HG03095 (cell line): ENCODE measurements at regions not wholly inside any gene's neighbourhood (a gene's known extent, or its start where the extent isn't known, plus 50 kb on each side); places are given as distances from the start of the nearest gene placed in this dataset.

Source experiments
- ATAC-seq: cut with Tn5 transposase; IDR thresholded peaks from one replicate; pipeline ENCODE4 v1.9.1; 2021; ENCODE audit warnings: moderate library complexity; ENCODE audit not compliant: unreplicated experiment

DNA sequence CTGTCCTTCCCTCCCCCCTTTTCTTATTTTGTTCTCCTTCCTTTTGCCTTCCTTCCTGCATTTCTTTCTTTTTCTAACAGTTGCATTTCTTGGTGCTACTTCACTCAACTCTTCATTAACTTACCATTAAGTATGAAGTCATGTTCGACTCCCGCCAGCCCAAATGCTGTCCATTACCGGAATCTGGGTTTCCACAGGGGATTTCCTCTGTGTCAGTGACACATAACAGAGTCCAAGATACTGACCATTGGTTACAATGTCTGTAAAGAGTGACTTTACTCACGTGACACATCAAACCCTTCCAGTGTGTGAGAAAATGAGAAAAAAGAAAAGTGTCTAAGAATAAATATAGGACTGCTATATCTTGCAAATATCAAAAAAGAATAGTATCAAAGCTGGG, 500.0 kb upstream of the FRG1 start:
- ATAC-seq: no peak

DNA sequence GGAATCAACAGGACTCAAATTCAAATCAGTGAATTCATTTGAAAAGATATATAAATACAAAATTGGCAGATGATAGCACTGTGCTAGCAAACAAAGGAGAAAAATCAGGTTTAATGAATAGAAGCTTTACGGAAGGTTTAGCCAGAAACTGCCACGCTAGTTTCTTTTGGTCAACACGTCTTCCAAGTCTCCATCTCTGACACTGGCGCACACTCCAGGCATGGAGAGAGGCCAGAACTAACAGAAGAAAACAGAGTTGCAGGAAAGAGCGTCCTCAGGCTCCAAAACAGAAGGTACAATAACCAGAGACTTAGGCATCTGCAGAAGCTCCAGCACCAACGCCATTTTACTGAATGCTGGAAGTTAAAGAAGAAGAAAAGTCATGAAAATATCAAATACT, 497.3 kb upstream of the FRG1 start:
- ATAC-seq: no peak

DNA sequence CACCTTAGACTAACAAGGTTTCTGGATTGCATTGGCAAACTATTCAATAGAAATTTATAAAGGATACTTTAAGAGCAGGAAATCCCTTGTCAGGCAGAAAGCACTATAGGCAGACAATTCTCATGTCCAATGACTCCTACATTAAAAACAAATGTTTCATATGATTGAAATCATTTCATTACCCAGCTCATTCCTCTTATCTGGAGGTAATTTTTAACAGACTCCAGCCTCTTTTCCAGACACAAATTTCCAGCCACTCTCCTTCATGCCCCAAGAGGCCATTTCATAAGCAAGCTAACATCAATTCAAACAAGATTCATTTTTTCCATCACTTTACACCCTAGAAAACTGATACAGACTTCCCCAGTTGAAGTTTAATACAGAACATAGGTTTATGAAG, 495.1 kb upstream of the FRG1 start:
- ATAC-seq: no peak

DNA sequence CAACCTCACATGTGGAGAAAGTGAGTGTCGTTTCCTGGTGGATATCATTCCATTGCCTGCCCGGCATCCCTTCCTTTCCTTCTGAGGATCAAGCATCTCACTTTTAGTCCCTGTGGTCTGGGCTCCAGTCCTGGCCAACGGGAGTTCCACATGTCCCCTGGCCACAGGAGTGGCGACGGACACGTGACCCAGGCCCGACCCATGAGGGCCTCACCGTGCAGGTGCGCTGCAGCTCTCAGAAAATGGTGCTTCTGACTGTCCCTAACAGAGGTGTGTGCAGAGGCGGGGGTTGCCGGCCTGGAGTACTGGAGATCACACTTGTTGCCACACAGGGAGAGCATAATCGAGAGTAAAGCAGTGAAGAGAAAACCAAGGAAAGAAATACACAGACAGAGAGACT, 476.9 kb upstream of the FRG1 start:
- no peak for ATAC-seq

DNA sequence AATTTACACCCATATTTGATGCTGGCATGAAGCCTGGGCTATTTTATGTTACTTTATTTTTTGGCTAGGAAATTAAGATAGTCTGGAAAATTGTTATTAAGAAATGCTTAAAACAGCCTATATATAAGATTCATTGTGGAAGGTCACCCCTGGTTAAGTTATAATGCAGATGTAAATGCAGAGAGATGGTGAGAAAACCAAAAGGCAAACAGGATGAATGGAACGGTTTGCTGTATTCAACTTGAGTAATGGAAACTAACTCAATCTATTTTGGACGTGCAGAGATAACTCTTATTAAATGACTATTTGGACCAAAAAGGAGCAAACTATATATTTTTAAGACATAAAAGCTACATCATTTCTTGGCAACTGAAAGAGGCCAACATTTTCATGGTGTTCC, 446.3 kb upstream of the FRG1 start:
- no peak for ATAC-seq

DNA sequence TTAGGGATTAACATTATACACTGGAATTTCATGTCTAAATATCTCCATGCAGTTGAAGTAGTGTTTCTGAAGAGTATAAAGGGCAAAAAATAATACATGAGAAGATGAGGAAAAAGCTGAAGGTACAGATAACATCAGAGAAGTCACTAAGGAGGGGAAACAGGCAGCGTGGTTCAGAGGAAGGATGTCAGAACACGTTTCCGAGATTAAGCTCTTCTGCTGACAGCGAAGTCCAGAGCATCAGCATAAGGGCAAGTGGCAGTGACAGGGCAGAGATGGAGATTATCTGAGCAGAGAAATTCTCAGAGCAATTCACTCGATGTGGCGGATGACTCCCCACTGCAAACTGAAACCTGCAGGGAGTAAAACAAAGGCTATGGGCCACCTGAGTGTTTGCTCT, 443.2 kb upstream of the FRG1 start:
- ATAC-seq: no peak

DNA sequence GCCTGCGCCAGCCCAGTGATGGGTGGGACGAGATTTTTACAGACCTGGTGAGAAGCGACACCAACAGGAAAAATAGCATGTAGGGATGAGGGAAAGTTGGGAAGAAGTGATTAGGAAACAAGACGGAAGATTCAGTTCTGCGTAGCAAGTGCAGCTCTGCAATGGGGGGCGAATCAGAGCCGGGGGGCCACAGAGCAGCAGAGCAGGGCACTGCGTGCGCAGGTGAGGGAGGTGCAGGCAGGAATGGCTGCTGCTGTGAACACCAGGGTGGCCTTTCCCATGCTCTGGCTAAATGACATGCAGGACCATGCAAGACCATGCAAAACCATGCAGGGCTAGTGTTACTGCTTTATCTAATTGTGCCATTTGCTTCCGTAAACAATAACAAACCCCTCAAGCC, 442.7 kb upstream of the FRG1 start:
- no peak for ATAC-seq

DNA sequence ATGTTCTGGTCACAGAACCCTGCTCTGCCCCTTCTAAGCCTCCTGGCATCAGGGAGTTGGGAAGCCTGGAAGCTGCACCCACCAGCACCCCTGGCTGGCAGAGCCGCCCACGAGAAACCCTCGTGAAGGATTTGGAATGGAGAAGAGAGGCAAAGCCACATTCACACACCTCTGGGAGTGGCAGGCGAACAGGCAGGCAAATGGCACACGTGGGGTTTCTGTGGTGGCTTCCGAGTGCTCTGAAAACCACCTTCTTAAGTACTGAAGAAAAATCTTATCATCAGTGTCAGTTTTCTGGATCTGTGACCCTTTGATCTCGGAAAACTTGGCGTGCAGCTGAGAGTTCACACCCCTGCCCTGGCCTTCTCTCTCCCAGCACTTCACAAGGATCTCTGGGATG, 442.2 kb upstream of the FRG1 start:
- no peak for ATAC-seq

DNA sequence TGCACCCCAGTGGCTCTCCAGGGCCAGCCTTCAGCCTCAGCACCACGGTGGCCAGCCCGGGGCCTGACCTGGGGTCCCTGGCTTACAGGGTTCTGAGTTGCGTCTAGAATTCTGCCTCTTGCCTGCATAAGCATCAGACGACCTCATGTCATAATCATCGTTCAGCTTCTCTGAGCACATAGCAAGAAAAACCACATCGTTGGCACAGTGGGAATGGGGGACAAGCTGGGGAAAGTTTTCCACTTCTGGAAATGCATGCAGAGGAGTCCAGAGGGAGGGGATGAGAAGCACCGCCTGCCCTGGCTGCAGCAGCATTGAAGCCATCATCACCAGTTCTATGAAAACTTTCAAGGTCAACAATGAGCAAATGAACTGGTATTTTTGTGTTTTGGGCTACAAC, 441.0 kb upstream of the FRG1 start:
- ATAC-seq: no peak

DNA sequence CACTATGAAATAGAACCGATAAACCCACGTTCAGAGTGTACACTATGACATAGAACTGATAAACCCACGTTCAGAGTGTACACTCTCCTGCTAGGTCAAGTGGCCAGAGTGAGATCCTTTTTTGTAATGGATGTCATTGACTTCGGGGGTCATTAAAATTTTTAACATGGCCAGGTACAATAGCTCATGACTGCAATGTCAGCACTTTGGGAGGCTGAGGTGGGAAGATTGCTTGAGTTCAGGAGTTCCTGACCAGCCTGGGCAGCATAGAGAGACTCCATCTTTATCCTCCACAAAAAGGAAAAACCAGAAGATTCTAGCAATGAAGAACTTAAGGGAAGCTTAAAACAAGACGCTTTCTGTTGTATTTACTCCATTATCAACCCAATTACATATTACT, 439.7 kb upstream of the FRG1 start:
- no peak for ATAC-seq

DNA sequence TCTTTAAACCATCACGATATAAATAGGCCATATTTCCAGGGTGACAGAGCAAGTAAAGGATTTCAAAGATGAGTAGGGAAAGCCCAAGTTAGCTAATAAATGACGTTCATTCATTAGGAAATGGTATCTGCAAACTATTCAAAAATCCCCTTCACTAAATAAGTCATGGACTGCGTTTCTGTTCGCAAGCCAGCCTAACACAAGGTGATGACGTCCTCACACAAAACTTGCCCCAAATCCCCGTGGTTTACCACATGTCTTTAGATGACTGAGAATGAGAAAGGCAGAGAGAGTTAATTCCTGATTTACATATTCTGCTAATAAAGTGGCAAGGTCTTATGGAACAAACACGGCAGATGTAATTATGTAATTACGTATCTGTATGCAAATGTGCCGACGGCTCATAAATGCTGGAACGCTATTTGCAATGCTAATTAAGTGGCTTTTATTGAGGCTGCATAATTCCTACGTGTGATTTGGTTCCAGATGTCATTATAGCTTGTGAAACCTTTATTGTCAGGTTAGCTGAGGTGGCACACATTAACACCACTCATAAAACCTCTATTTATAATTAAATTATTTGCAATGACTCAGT, 437.7 kb upstream of the FRG1 start:
- ATAC-seq: peak; percentile 65

DNA sequence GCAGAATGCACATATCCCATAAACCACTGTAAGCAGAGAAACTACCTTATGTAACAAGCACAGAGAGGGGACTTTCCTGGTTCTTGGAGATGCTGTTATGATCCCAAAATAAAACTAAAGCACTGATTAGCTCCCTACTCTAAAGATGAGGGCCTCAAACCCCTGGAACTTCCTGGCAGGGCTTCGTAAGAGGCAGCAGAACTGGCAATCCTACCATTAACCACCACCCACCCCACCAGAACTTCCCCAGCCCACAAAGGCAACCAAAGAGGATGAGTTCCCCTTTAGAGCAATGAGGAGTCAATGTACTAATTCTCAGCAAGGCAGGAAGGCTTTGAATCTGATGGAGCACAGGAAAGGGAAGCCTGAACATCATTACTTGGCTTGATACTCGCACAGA, 436.5 kb upstream of the FRG1 start:
- no peak for ATAC-seq

DNA sequence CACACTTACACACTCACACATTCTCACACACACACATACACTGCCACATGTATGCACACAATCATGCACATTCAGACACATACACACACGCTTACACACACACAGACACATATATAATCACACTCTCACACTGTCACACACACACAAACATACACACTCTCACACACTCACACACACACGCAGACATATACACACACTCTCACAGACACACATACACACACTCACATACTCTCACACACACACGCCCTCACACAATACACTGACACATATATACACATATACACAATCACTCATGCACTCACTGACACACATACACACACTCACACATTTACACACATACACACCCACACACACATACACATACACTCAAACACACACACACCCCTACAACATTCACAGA, 435.3 kb upstream of the FRG1 start:
- no peak for ATAC-seq

DNA sequence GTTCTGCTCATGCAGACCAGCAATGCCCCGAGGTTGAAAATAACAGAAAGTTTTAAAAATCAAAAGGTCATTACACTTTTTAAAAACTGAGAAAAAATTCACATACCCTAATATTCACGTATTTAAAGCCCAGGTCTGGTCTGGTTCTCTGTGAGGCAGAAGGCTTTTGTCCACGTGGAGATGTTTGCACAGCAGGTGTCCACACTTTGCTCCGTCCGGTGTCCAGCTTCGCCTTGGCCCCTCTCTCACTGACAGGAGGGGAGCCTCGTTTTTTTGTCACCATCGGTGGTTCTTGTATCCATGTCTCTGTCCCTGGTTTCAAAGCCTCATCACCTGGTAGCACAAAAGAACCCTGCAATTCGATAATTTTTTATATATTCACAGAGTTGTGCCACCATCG, 434.6 kb upstream of the FRG1 start:
- ATAC-seq: no peak

DNA sequence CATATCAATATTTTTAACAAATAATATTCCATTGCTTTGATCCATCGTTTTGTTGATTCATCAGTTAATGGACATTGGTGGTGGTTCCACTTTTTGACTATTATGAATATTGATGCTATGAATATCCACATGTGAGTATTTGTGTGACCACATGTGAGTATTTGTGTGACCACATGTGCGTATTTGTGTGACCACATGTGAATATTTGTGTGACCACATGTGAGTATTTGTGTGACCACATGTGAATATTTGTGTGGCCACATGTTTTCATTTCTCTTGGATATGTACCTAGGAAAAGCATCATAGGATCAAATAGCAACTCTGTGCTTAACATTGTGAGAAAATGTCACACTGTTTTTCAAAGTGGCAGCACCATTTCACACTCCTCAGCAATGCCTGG, 433.6 kb upstream of the FRG1 start:
- no peak for ATAC-seq

DNA sequence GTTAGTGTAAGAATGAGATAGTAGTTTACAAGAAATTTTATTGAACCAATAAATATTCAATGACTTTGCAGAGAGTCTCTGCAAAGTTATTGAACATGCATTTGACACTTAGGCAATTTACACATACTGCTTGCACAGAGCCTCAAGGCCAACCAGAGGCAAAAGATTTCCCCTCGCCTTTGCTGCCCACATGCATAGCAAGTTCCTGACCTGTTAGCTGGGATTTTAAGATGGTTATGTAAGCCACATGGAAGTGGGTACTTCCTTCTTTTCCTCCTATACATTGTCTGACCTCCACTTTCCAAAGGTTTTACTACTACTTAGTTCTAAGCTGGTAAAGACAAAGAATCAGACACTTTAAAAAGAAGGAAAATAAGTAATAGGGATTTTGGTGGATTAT, 430.1 kb upstream of the FRG1 start:
- no peak for ATAC-seq

DNA sequence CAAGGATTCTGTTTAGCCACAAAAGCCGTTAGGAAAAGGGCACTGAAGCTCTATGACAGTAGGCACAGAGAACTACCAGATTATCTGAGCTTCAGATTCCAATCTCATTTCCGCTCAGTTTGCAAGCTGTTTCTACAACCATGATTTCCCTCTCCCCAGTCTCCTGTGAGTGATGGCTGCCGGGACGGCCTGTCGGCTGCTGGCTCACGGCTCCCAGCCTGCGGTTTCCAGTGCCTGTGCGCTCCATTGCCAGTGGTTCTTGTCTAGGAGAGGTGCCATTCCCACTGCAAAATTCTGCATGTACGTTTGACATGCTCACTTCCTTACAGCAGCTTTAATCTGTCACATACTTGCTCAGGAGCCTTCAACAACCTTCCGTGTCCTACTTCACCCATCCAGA, 429.1 kb upstream of the FRG1 start:
- no peak for ATAC-seq

DNA sequence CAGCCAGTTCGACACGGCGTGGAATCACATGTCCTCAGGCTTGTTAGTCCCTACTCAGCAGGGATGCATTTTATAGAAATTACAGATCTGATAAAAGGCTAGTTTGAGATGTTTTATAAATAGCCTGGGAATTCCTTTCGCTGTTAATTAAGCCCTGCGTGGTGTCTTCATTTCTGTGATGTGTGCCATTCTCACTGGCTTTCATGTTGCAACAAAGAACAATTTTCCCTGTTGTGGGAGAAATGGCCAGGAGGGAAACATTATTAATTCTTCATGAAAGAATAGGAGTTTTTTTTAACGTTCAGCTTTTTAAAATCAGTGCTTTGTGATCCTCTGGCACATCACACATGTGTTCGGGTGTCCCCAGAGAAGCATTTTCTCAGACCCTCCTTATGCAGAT, 427.3 kb upstream of the FRG1 start:
- no peak for ATAC-seq

DNA sequence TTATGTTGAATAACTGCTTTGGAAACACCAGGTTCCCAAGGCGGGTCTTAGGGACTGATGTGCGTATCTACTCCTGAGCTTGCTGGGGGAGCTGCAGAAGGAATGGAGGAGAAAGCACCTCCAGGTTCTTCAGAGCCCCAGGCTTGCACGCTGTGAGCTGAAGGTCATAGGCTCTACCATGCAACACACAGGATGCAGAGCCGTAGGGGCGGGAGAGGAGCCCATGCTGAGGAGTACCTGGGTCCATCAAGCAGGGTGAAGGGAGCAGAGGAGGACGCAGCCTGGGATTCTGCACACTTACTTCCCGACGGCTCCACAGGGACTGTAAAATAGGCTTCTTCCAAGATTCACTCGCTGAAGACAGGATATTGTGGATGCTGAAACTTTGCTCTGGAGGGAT, 426.5 kb upstream of the FRG1 start:
- no peak for ATAC-seq

DNA sequence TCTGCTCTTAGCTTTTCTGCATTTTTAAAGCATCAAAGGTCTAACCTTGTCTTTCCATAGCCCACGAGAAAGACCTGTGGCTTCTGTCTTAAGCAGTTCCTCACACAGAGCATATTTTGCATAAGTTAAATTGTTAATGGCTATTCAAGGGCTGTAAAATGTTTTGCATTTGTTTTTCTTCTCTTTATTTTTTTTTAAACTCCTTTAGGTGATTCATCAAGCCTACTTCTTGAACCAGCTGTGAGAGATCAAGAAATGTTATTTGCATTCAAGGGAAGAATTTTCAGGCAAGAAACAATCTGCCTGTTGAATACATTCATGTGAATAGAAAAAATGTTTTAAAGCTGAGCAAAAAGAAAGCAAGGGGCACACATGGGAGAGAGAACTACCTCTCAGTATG, 423.8 kb upstream of the FRG1 start:
- ATAC-seq: no peak

DNA sequence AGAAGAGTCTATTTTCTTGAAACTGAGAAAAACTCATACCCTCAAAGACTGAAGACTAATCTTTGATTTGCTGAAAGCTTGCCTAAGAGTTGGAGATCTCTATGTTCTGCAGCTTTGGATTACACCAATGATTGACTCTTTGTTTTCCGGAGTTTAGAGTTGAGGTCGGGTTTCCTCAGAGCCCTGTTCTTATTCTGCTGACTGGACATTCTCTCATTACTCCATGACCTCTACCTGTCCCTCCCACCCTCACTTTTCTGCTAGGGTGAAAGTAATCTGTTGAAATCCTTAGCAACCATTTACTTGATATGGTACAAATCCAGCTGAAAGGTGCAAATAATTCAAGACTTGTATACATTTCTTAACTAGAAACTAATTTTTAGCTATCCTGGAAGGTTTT, 421.5 kb upstream of the FRG1 start:
- no peak for ATAC-seq

DNA sequence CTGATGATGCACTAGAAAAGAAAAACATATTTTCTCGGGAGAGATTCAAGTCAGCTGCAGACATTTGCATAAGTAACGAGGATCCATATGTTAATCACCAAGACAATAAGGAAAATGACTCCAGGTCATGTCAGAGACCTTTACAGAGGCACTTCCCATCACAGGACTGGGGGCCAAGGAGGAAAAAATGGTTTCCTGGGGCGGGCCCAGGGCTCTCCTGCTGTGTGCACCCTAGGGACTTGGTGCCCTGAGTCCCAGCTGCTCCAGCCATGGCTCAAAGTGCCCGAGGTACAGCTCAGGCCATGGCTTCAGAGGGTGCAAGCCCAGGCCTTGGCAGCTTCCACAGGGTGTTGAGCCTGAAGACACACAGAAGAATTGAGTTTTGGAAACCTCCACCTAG, 415.4 kb upstream of the FRG1 start:
- ATAC-seq: no peak

DNA sequence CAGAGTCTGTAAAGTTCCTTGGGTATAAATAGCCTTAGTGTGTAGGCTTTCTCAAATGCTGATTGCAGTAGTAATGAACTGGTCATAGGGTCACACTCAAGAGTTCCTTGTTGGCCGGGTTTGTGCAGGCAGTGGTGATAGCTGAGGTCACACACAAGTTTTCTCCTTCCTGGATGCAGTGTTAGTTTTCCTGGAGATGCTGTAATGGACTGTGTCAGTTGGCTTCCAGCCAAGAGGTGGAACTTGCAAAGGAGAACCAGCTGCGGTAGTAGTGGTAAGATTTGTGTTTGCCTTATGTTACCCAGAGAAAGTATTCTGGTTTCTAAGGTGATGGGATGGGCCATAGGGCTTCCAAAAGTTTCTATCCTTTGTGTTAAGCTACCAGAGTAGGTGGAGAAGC, 409.8 kb upstream of the FRG1 start:
- ATAC-seq: no peak

DNA sequence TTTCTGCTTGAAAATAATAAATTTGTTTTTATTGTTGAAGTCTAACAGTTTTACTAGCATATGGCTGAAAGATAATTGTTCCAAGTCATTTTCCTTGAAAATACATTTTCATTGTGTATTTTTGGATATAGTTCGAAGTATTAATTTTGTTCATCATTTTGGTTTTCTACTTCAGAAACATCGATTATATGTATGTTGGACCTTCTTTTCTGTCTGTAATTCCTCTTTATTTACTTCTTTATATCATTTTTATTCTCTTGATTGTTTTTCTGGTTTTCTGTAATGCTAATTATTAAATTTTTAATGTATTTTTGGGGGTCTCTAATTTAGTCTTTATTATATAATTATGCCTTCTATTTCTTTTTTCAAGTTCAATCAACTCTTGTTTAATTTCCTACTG, 407.1 kb upstream of the FRG1 start:
- ATAC-seq: no peak
